Stimulated activated naive CD8-positive, alpha-beta T cell treated with anti-CD3 and anti-CD28 coated beads, Interleukin-15, amount 100 ng/mL, for 72 hours (primary cell): ENCODE measurements at regions not wholly inside any gene's neighbourhood (a gene's known extent, or its start where the extent isn't known, plus 50 kb on each side); places are given as distances from the start of the nearest gene placed in this dataset.

Experiments used
- ATAC-seq: fragments of 150-1000 bp; cut with Tn5 transposase; 2 replicates; pipeline ENCODE4 v1.10.0; 2021; ENCODE audit warnings: mild to moderate bottlenecking, moderate library complexity
- DNase-seq, 2 donors: peaks; one replicate each; pipeline ENCODE4 v3.0.0; 2021 to 2022
- H3K27ac Mint-ChIP-seq, 2 donors: one replicate each; pipeline ENCODE4 v1.8.0; 2022; ENCODE audit warnings: mild to moderate bottlenecking in 2 of 2, mixed read lengths in 2 of 2, moderate library complexity in 2 of 2
- H3K27me3 Mint-ChIP-seq: one replicate; pipeline ENCODE4 v1.8.0; 2022; ENCODE audit warnings: mixed read lengths
- H3K4me1 Mint-ChIP-seq: one replicate; pipeline ENCODE4 v1.8.0; 2022; ENCODE audit warnings: mild to moderate bottlenecking, mixed read lengths
- H3K4me3 Mint-ChIP-seq, 2 donors: one replicate each; pipeline ENCODE4 v1.8.0; 2022; ENCODE audit warnings: mild to moderate bottlenecking in 2 of 2, mixed read lengths in 2 of 2, moderate library complexity in 1 of 2
- H3K9me3 Mint-ChIP-seq, 2 donors: one replicate each; pipeline ENCODE4 v1.8.0; 2022; ENCODE audit warnings: mixed read lengths in 2 of 2

GRCh38 chr3:194760494-194761137 lies 74.9 kb downstream of the FAM43A start:
- no peak overlapping the region for H3K27ac Mint-ChIP-seq
- peaks cover 23% of the 10 kb centered on the region for H3K27me3 Mint-ChIP-seq
- no peaks in the 10 kb centered on the region for H3K9me3 Mint-ChIP-seq
- ATAC-seq (no peak), DNase-seq (no peak)
- no peaks in the 10 kb centered on the region for H3K4me1 Mint-ChIP-seq
- H3K4me3 Mint-ChIP-seq = no peak overlapping the region

- H3K4me3 Mint-ChIP-seq = no peak overlapping the region
- H3K9me3 Mint-ChIP-seq = no peaks in the 10 kb centered on the region
- DNase-seq = no peak
- H3K4me1 Mint-ChIP-seq = peaks cover under 1% of the 10 kb centered on the region
- no peak overlapping the region for H3K27ac Mint-ChIP-seq
- H3K27me3 Mint-ChIP-seq = peaks cover 23% of the 10 kb centered on the region
- ATAC-seq = no peak
These were observed 75.7 kb downstream of the FAM43A start for GRCh38 chr3:194761384-194761783.

GRCh38 chr3:194766845-194767244 lies 81.2 kb downstream of the FAM43A start:
- H3K27me3 Mint-ChIP-seq = peaks cover 13% of the 10 kb centered on the region
- ATAC-seq (no peak), DNase-seq (no peak)
- no peaks in the 10 kb centered on the region for H3K9me3 Mint-ChIP-seq
- no peak overlapping the region for H3K27ac Mint-ChIP-seq
- peaks cover 31% of the 10 kb centered on the region for H3K4me1 Mint-ChIP-seq
- H3K4me3 Mint-ChIP-seq = no peak overlapping the region

- no peaks in the 10 kb centered on the region for H3K9me3 Mint-ChIP-seq
- DNase-seq = no peak
- peaks cover 13% of the 10 kb centered on the region for H3K27me3 Mint-ChIP-seq
- H3K4me1 Mint-ChIP-seq = peaks cover 31% of the 10 kb centered on the region
- no peak for ATAC-seq
- no peak overlapping the region for H3K27ac Mint-ChIP-seq
- H3K4me3 Mint-ChIP-seq = no peak overlapping the region
These were observed 81.9 kb downstream of the FAM43A start for GRCh38 chr3:194767446-194768207.

- DNase-seq (no peak), ATAC-seq (no peak)
- Mint-ChIP-seq H3K27me3 (peaks cover 22% of the 10 kb centered on the region), H3K9me3 (no peaks in the 10 kb centered on the region), H3K27ac (peak overlapping the region in 1 of 2 donors; percentile 66), H3K4me1 (peaks cover 31% of the 10 kb centered on the region), H3K4me3 (peak overlapping the region; percentile 73 to 85)
These were observed 82.9 kb downstream of the FAM43A start for GRCh38 chr3:194768586-194768985.

- H3K4me3 Mint-ChIP-seq = peak overlapping the region; percentile 81 to 85
- H3K9me3 Mint-ChIP-seq = no peaks in the 10 kb centered on the region
- H3K27ac Mint-ChIP-seq = peak overlapping the region; percentile 30 to 66
- peak; percentile 96 for ATAC-seq
- peaks cover 22% of the 10 kb centered on the region for H3K27me3 Mint-ChIP-seq
- H3K4me1 Mint-ChIP-seq = peaks cover 31% of the 10 kb centered on the region
- DNase-seq = peak; percentile 86 to 93
These were observed 83.4 kb downstream of the FAM43A start for GRCh38 chr3:194769020-194769643.

- Mint-ChIP-seq H3K4me3 (no peak overlapping the region), H3K4me1 (peaks cover 20% of the 10 kb centered on the region), H3K27me3 (peaks cover 32% of the 10 kb centered on the region), H3K27ac (no peak overlapping the region), H3K9me3 (no peaks in the 10 kb centered on the region)
- no peak for DNase-seq
- ATAC-seq = no peak
These were observed 86.7 kb downstream of the FAM43A start for GRCh38 chr3:194772241-194773000.

- Mint-ChIP-seq H3K9me3 (no peaks in the 10 kb centered on the region), H3K4me3 (no peak overlapping the region), H3K4me1 (peaks cover 15% of the 10 kb centered on the region), H3K27me3 (peaks cover 32% of the 10 kb centered on the region), H3K27ac (no peak overlapping the region)
- no peak for ATAC-seq
- no peak for DNase-seq
These were observed 87.5 kb downstream of the FAM43A start for GRCh38 chr3:194773216-194773615.

- Mint-ChIP-seq H3K4me3 (no peak overlapping the region), H3K27me3 (peaks cover 33% of the 10 kb centered on the region), H3K27ac (no peak overlapping the region), H3K4me1 (peaks cover 8% of the 10 kb centered on the region), H3K9me3 (no peaks in the 10 kb centered on the region)
- DNase-seq (no peak), ATAC-seq (no peak)
These were observed 88.2 kb downstream of the FAM43A start for GRCh38 chr3:194773771-194774455.

- H3K4me1 Mint-ChIP-seq = no peaks in the 10 kb centered on the region
- H3K9me3 Mint-ChIP-seq = no peaks in the 10 kb centered on the region
- H3K27ac Mint-ChIP-seq = no peak overlapping the region
- no peak overlapping the region for H3K4me3 Mint-ChIP-seq
- no peak for ATAC-seq
- H3K27me3 Mint-ChIP-seq = peaks cover 46% of the 10 kb centered on the region
- DNase-seq = no peak
These were observed 89.6 kb downstream of the FAM43A start for GRCh38 chr3:194775266-194775665.

GRCh38 chr3:194775731-194776130 lies 90.0 kb downstream of the FAM43A start:
- H3K9me3 Mint-ChIP-seq = no peaks in the 10 kb centered on the region
- ATAC-seq (no peak), DNase-seq (no peak)
- no peaks in the 10 kb centered on the region for H3K4me1 Mint-ChIP-seq
- no peak overlapping the region for H3K4me3 Mint-ChIP-seq
- H3K27me3 Mint-ChIP-seq = peaks cover 51% of the 10 kb centered on the region
- no peak overlapping the region for H3K27ac Mint-ChIP-seq

- H3K27me3 Mint-ChIP-seq = peaks cover 52% of the 10 kb centered on the region
- no peak for ATAC-seq
- no peak overlapping the region for H3K27ac Mint-ChIP-seq
- no peaks in the 10 kb centered on the region for H3K4me1 Mint-ChIP-seq
- no peak overlapping the region for H3K4me3 Mint-ChIP-seq
- H3K9me3 Mint-ChIP-seq = no peaks in the 10 kb centered on the region
- no peak for DNase-seq
These were observed 92.0 kb downstream of the FAM43A start for GRCh38 chr3:194777729-194778128.

- DNase-seq = no peak
- no peak overlapping the region for H3K27ac Mint-ChIP-seq
- peaks cover 50% of the 10 kb centered on the region for H3K27me3 Mint-ChIP-seq
- no peaks in the 10 kb centered on the region for H3K4me1 Mint-ChIP-seq
- H3K4me3 Mint-ChIP-seq = no peak overlapping the region
- H3K9me3 Mint-ChIP-seq = no peaks in the 10 kb centered on the region
- no peak for ATAC-seq
These were observed 94.1 kb downstream of the FAM43A start for GRCh38 chr3:194779729-194780224.

GRCh38 chr3:194780706-194781105 lies 95.0 kb downstream of the FAM43A start:
- no peaks in the 10 kb centered on the region for H3K4me1 Mint-ChIP-seq
- H3K27ac Mint-ChIP-seq = no peak overlapping the region
- no peaks in the 10 kb centered on the region for H3K9me3 Mint-ChIP-seq
- H3K4me3 Mint-ChIP-seq = no peak overlapping the region
- peaks cover 44% of the 10 kb centered on the region for H3K27me3 Mint-ChIP-seq
- DNase-seq (no peak), ATAC-seq (no peak)

- H3K4me1 Mint-ChIP-seq = no peaks in the 10 kb centered on the region
- DNase-seq (no peak), ATAC-seq (no peak)
- H3K9me3 Mint-ChIP-seq = no peaks in the 10 kb centered on the region
- H3K4me3 Mint-ChIP-seq = no peak overlapping the region
- H3K27me3 Mint-ChIP-seq = peaks cover 37% of the 10 kb centered on the region
- no peak overlapping the region for H3K27ac Mint-ChIP-seq
These were observed 95.9 kb downstream of the FAM43A start for GRCh38 chr3:194781617-194782016.
